Activated CD8-positive, alpha-beta memory T cell treated with anti-CD3 and anti-CD28 coated beads, Interleukin-2, amount 10 ng/mL, durations not matched to agents 7 days and 5 days (primary cell): ENCODE measurements at regions not wholly inside any gene's neighbourhood (a gene's known extent, or its start where the extent isn't known, plus 50 kb on each side); places are given as distances from the start of the nearest gene placed in this dataset.

ENCODE experiments used
- ATAC-seq: fragments of 150-1000 bp; cut with Tn5 transposase; one replicate; pipeline ENCODE4 v1.10.0; 2021; ENCODE audit warnings: moderate library complexity
- CTCF ChIA-PET: fragments of 350-600 bp; sonication (Branson Sonifier 250); formaldehyde crosslinking; loops from one replicate; lab custom pipeline; 2021; ENCODE audit warnings: antibody characterized with exemption; lab: Charles Lee
- DNase-seq: peaks from one replicate; pipeline ENCODE4 v3.0.0-alpha.2; 2020
- H3K27ac Mint-ChIP-seq: one replicate; pipeline ENCODE4 v1.8.0; 2021; ENCODE audit warnings: mild to moderate bottlenecking, mixed read lengths
- H3K27me3 Mint-ChIP-seq: one replicate; pipeline ENCODE4 v1.8.0; 2021; ENCODE audit warnings: mixed read lengths
- H3K36me3 Mint-ChIP-seq: one replicate; pipeline ENCODE4 v1.8.0; 2021; ENCODE audit warnings: mild to moderate bottlenecking, mixed read lengths
- H3K4me1 Mint-ChIP-seq: one replicate; pipeline ENCODE4 v1.8.0; 2021; ENCODE audit warnings: mixed read lengths
- H3K4me3 Mint-ChIP-seq: one replicate; pipeline ENCODE4 v1.8.0; 2021; ENCODE audit warnings: mild to moderate bottlenecking, moderate library complexity, mixed read lengths
- H3K9me3 Mint-ChIP-seq: one replicate; pipeline ENCODE4 v1.8.0; 2022; ENCODE audit warnings: low read depth, mixed read lengths

GRCh38 chr5:107304684-107305083 lies 366.1 kb downstream of the EFNA5 start:
- DNase-seq (no peak), ATAC-seq (no peak)
- Mint-ChIP-seq H3K4me3 (no peak overlapping the region), H3K36me3 (no peaks in the 10 kb centered on the region), H3K4me1 (no peaks in the 10 kb centered on the region), H3K27ac (no peak overlapping the region), H3K27me3 (peaks cover 6% of the 10 kb centered on the region), H3K9me3 (no peaks in the 10 kb centered on the region)
- CTCF ChIA-PET = interaction anchor here (0.8 kb wide), 1 partner anchor 31 kb away, joined by 3 read pairs; no protein-coding TSS in a partner anchor

- no peaks in the 10 kb centered on the region for H3K9me3 Mint-ChIP-seq
- H3K4me3 Mint-ChIP-seq = no peak overlapping the region
- CTCF ChIA-PET = no interaction called here
- no peak overlapping the region for H3K27ac Mint-ChIP-seq
- H3K36me3 Mint-ChIP-seq = no peaks in the 10 kb centered on the region
- ATAC-seq = no peak
- H3K27me3 Mint-ChIP-seq = peaks cover 11% of the 10 kb centered on the region
- DNase-seq = no peak
- no peaks in the 10 kb centered on the region for H3K4me1 Mint-ChIP-seq
Observed at GRCh38 chr5:107303171-107303968, 367.4 kb downstream of the EFNA5 start.

- Mint-ChIP-seq H3K36me3 (no peaks in the 10 kb centered on the region), H3K4me1 (no peaks in the 10 kb centered on the region), H3K27ac (no peak overlapping the region), H3K27me3 (peaks cover 17% of the 10 kb centered on the region), H3K9me3 (no peaks in the 10 kb centered on the region), H3K4me3 (no peak overlapping the region)
- ATAC-seq = no peak
- no peak for DNase-seq
- CTCF ChIA-PET = no interaction called here
Observed at GRCh38 chr5:107302441-107302840, 368.3 kb downstream of the EFNA5 start.

- Mint-ChIP-seq H3K4me1 (no peaks in the 10 kb centered on the region), H3K27ac (no peak overlapping the region), H3K36me3 (no peaks in the 10 kb centered on the region), H3K4me3 (no peak overlapping the region), H3K9me3 (no peaks in the 10 kb centered on the region), H3K27me3 (peaks cover 21% of the 10 kb centered on the region)
- CTCF ChIA-PET = no interaction called here
- ATAC-seq (no peak), DNase-seq (no peak)
Observed at GRCh38 chr5:107301999-107302398, 368.7 kb downstream of the EFNA5 start.

- Mint-ChIP-seq H3K27me3 (peaks cover 27% of the 10 kb centered on the region), H3K4me3 (no peak overlapping the region), H3K9me3 (no peaks in the 10 kb centered on the region), H3K27ac (no peak overlapping the region), H3K36me3 (no peaks in the 10 kb centered on the region), H3K4me1 (peaks cover 11% of the 10 kb centered on the region)
- ATAC-seq = no peak
- CTCF ChIA-PET = interaction anchor here (1.3 kb wide), 1 partner anchor 271 kb away, joined by 3 read pairs; no protein-coding TSS in a partner anchor
- DNase-seq = no peak
Observed at GRCh38 chr5:107300721-107301327, 369.9 kb downstream of the EFNA5 start.

- CTCF ChIA-PET = no interaction called here
- DNase-seq (no peak), ATAC-seq (no peak)
- Mint-ChIP-seq H3K4me3 (no peak overlapping the region), H3K27ac (no peak overlapping the region), H3K27me3 (peaks cover 33% of the 10 kb centered on the region), H3K36me3 (no peaks in the 10 kb centered on the region), H3K9me3 (no peaks in the 10 kb centered on the region), H3K4me1 (peaks cover 14% of the 10 kb centered on the region)
Observed at GRCh38 chr5:107296572-107296971, 374.2 kb downstream of the EFNA5 start.

- H3K27me3 Mint-ChIP-seq = peaks cover 31% of the 10 kb centered on the region
- peaks cover 14% of the 10 kb centered on the region for H3K4me1 Mint-ChIP-seq
- H3K36me3 Mint-ChIP-seq = no peaks in the 10 kb centered on the region
- H3K27ac Mint-ChIP-seq = no peak overlapping the region
- CTCF ChIA-PET = no interaction called here
- no peak for DNase-seq
- H3K4me3 Mint-ChIP-seq = no peak overlapping the region
- no peak for ATAC-seq
- no peaks in the 10 kb centered on the region for H3K9me3 Mint-ChIP-seq
Observed at GRCh38 chr5:107295914-107296313, 374.8 kb downstream of the EFNA5 start.

- Mint-ChIP-seq H3K4me1 (peaks cover 14% of the 10 kb centered on the region), H3K27me3 (peaks cover 29% of the 10 kb centered on the region), H3K27ac (no peak overlapping the region), H3K9me3 (no peaks in the 10 kb centered on the region), H3K36me3 (no peaks in the 10 kb centered on the region), H3K4me3 (no peak overlapping the region)
- no peak for DNase-seq
- CTCF ChIA-PET = no interaction called here
- ATAC-seq = no peak
Observed at GRCh38 chr5:107294669-107295068, 376.1 kb downstream of the EFNA5 start.

GRCh38 chr5:107294211-107294550 lies 376.6 kb downstream of the EFNA5 start:
- H3K4me3 Mint-ChIP-seq = no peak overlapping the region
- no peak overlapping the region for H3K27ac Mint-ChIP-seq
- DNase-seq (no peak), ATAC-seq (no peak)
- H3K27me3 Mint-ChIP-seq = peaks cover 26% of the 10 kb centered on the region
- no peaks in the 10 kb centered on the region for H3K9me3 Mint-ChIP-seq
- CTCF ChIA-PET = no interaction called here
- H3K36me3 Mint-ChIP-seq = no peaks in the 10 kb centered on the region
- H3K4me1 Mint-ChIP-seq = peaks cover 18% of the 10 kb centered on the region

- no peaks in the 10 kb centered on the region for H3K36me3 Mint-ChIP-seq
- CTCF ChIA-PET = no interaction called here
- DNase-seq (no peak), ATAC-seq (no peak)
- H3K27ac Mint-ChIP-seq = no peak overlapping the region
- H3K4me1 Mint-ChIP-seq = peaks cover 22% of the 10 kb centered on the region
- peaks cover 24% of the 10 kb centered on the region for H3K27me3 Mint-ChIP-seq
- H3K9me3 Mint-ChIP-seq = no peaks in the 10 kb centered on the region
- no peak overlapping the region for H3K4me3 Mint-ChIP-seq
Observed at GRCh38 chr5:107293541-107294210, 377.1 kb downstream of the EFNA5 start.

- no peak for ATAC-seq
- CTCF ChIA-PET = no interaction called here
Observed at GRCh38 chr5:107291866-107292265, 378.9 kb downstream of the EFNA5 start.

GRCh38 chr5:107290780-107291398 lies 379.8 kb downstream of the EFNA5 start:
- H3K4me1 Mint-ChIP-seq = peaks cover 18% of the 10 kb centered on the region
- ATAC-seq = no peak
- DNase-seq = no peak
- no peak overlapping the region for H3K27ac Mint-ChIP-seq
- H3K4me3 Mint-ChIP-seq = no peak overlapping the region
- no peaks in the 10 kb centered on the region for H3K9me3 Mint-ChIP-seq
- CTCF ChIA-PET = no interaction called here
- H3K36me3 Mint-ChIP-seq = no peaks in the 10 kb centered on the region
- H3K27me3 Mint-ChIP-seq = peaks cover 8% of the 10 kb centered on the region

More at GRCh38 chr5:107291866-107292265, 378.9 kb downstream of the EFNA5 start:
- Mint-ChIP-seq H3K27ac (no peak overlapping the region), H3K4me3 (no peak overlapping the region), H3K27me3 (peaks cover 14% of the 10 kb centered on the region), H3K36me3 (no peaks in the 10 kb centered on the region), H3K4me1 (peaks cover 26% of the 10 kb centered on the region), H3K9me3 (no peaks in the 10 kb centered on the region)
- no peak for DNase-seq

- Mint-ChIP-seq H3K27me3 (no peaks in the 10 kb centered on the region), H3K4me3 (no peak overlapping the region), H3K36me3 (no peaks in the 10 kb centered on the region), H3K9me3 (no peaks in the 10 kb centered on the region), H3K27ac (no peak overlapping the region), H3K4me1 (peaks cover 17% of the 10 kb centered on the region)
- ATAC-seq = peak; percentile 53
- no peak for DNase-seq
- CTCF ChIA-PET = no interaction called here
Observed at GRCh38 chr5:107289030-107289714, 381.6 kb downstream of the EFNA5 start.
